ENCODE measurements at regions not wholly inside any gene's neighbourhood (a gene's known extent, or its start where the extent isn't known, plus 50 kb on each side); places are given as distances from the start of the nearest gene placed in this dataset.

DNA sequence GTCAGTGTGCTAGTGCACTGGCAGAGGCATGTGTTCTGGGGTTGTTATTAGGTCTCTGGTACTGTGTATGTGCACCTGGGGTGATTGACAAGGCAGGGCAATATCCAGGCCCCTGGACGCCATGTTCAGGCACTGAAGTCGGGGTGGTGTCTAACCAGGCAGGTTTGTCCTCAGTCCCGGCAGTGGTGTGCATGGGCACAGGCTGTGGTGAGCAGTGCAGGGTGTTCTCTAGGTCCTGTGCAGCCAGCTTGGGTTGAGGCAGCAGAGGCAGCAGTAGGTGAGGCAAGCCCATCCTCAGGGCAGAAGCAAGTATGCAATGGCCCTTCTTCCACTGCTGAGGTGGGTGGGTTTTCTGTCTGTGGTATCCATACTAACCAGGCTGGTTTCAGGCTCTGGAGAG, 252.3 kb upstream of the LRRC7 start:
- Mint-ChIP-seq H3K27me3 (peaks cover 0 to 17% (median 0%) of the 10 kb centered on the region in 3 donors), H3K36me3 (no peaks in the 10 kb centered on the region), H3K4me3 (no peak overlapping the region), H3K27ac (no peak overlapping the region), H3K4me1 (no peaks in the 10 kb centered on the region), H3K9me3 (peaks cover 0 to 18% (median 9%) of the 10 kb centered on the region in 7 donors)
- no peak for DNase-seq
- no peak for ATAC-seq (ENCODE audit: low read depth in 2 of 2)

- ATAC-seq (ENCODE audit: low read depth in 2 of 2) (no peak), DNase-seq (no peak)
- H3K4me3 Mint-ChIP-seq, result peak overlapping the region in 1 of 8 donors; percentile 22
- no peaks in the 10 kb centered on the region for H3K4me1 Mint-ChIP-seq
- no peak overlapping the region for H3K27ac Mint-ChIP-seq
- no peaks in the 10 kb centered on the region for H3K36me3 Mint-ChIP-seq
- H3K9me3 Mint-ChIP-seq, result peaks cover 0 to 18% (median 10%) of the 10 kb centered on the region in 7 donors
- H3K27me3 Mint-ChIP-seq, result peaks cover 0 to 17% (median 0%) of the 10 kb centered on the region in 3 donors
Measured at GRCh38 chr1:69315823-69316222, 251.9 kb upstream of the LRRC7 start.

DNA sequence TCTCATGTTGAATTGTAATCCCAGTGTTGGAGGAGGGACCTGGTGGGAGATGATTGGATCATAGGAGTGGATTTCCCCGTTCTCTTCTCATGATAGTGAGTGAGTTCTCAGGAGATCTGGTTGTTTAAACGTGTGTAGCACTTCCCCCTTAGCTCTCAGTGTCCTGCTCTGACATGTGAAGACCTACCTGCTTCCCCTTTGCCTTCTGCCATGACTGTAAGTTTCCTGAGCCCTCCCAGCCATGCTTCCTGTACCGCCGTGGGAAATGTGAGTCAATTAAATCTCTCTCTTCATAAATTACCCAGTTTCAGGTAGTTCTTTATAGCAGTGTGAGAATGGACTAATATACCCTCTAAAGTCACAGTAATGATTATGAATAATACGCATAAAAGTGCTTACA, 248.4 kb upstream of the LRRC7 start:
- Mint-ChIP-seq H3K36me3 (no peaks in the 10 kb centered on the region), H3K27me3 (peaks cover 0 to 15% (median 0%) of the 10 kb centered on the region in 3 donors), H3K27ac (peak overlapping the region in 1 of 6 donors; percentile 35), H3K9me3 (peaks cover 0 to 8% (median 6%) of the 10 kb centered on the region in 7 donors), H3K4me1 (no peaks in the 10 kb centered on the region), H3K4me3 (no peak overlapping the region)
- no peak for ATAC-seq (ENCODE audit: low read depth in 2 of 2)
- no peak for DNase-seq

DNA sequence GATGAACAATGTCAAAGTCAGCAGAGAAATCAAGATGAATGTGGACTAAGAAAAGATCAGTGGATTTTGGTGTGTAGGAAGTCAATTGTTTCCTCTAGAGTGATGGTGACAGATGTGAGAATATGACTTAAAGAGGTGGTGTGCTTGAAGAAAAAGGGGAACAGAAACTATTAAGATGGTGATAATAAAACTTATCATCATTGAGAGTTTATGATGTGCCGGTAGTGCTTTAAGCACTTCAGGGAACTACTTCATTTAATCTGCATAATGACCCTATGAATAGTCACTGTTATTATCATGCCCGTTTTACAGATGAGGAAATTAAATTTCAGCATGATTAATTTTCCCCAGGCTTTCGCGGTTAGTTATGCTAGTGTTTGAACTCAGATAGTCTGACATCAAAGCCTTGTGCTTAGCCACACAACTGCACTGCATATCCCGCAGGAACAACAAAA, 246.9 kb upstream of the LRRC7 start:
- Mint-ChIP-seq H3K27me3 (peaks cover 0 to 11% (median 0%) of the 10 kb centered on the region in 3 donors), H3K4me1 (no peaks in the 10 kb centered on the region), H3K36me3 (no peaks in the 10 kb centered on the region), H3K4me3 (no peak overlapping the region), H3K27ac (no peak overlapping the region), H3K9me3 (peaks cover 0 to 7% (median 3%) of the 10 kb centered on the region in 7 donors)
- DNase-seq (no peak), ATAC-seq (ENCODE audit: low read depth in 2 of 2) (peak; percentile 23 to 45)

GRCh38 chr1:69321311-69321710, 246.4 kb upstream of the LRRC7 start:
- H3K36me3 Mint-ChIP-seq, result no peaks in the 10 kb centered on the region
- H3K4me1 Mint-ChIP-seq, result no peaks in the 10 kb centered on the region
- peaks cover 0 to 7% (median 3%) of the 10 kb centered on the region in 7 donors for H3K9me3 Mint-ChIP-seq

GRCh38 chr1:69328186-69328585, 239.5 kb upstream of the LRRC7 start:
- peaks cover 3 to 17% (median 11%) of the 10 kb centered on the region in 7 donors for H3K9me3 Mint-ChIP-seq
- ATAC-seq (ENCODE audit: low read depth in 2 of 2) (no peak), DNase-seq (no peak)
- no peak overlapping the region for H3K27ac Mint-ChIP-seq
- H3K4me3 Mint-ChIP-seq, result no peak overlapping the region
- peaks cover 0 to 5% (median 0%) of the 10 kb centered on the region in 3 donors for H3K27me3 Mint-ChIP-seq
- H3K36me3 Mint-ChIP-seq, result peaks cover 0 to 6% of the 10 kb centered on the region in 2 donors
- no peaks in the 10 kb centered on the region for H3K4me1 Mint-ChIP-seq

More at GRCh38 chr1:69321311-69321710, 246.4 kb upstream of the LRRC7 start:
- no peak for DNase-seq
- peaks cover 0 to 7% (median 0%) of the 10 kb centered on the region in 3 donors for H3K27me3 Mint-ChIP-seq
- H3K27ac Mint-ChIP-seq, result no peak overlapping the region
- no peak overlapping the region for H3K4me3 Mint-ChIP-seq
- no peak for ATAC-seq (ENCODE audit: low read depth in 2 of 2)

- Mint-ChIP-seq H3K9me3 (peaks cover 0 to 4% (median 0%) of the 10 kb centered on the region in 7 donors), H3K27me3 (no peaks in the 10 kb centered on the region), H3K36me3 (no peaks in the 10 kb centered on the region)
Measured at GRCh38 chr1:69363236-69363635, 204.5 kb upstream of the LRRC7 start.

GRCh38 chr1:69373520-69373919, 194.2 kb upstream of the LRRC7 start:
- Mint-ChIP-seq H3K36me3 (no peaks in the 10 kb centered on the region), H3K27me3 (no peaks in the 10 kb centered on the region), H3K4me1 (no peaks in the 10 kb centered on the region), H3K9me3 (peaks cover 0 to 9% (median 3%) of the 10 kb centered on the region in 7 donors), H3K4me3 (no peak overlapping the region), H3K27ac (no peak overlapping the region)
- DNase-seq, result no peak
- no peak for ATAC-seq (ENCODE audit: low read depth in 2 of 2)

More at GRCh38 chr1:69363236-69363635, 204.5 kb upstream of the LRRC7 start:
- Mint-ChIP-seq H3K4me1 (no peaks in the 10 kb centered on the region), H3K27ac (peak overlapping the region in 1 of 6 donors; percentile 46), H3K4me3 (no peak overlapping the region)
- ATAC-seq (ENCODE audit: low read depth in 2 of 2) (no peak), DNase-seq (no peak)

- ATAC-seq (ENCODE audit: low read depth in 2 of 2) (no peak), DNase-seq (no peak)
- Mint-ChIP-seq H3K9me3 (peaks cover 0 to 7% (median 1%) of the 10 kb centered on the region in 7 donors), H3K4me1 (no peaks in the 10 kb centered on the region), H3K4me3 (no peak overlapping the region), H3K36me3 (no peaks in the 10 kb centered on the region), H3K27me3 (no peaks in the 10 kb centered on the region), H3K27ac (no peak overlapping the region)
Measured at GRCh38 chr1:69376408-69376807, 191.3 kb upstream of the LRRC7 start.

DNA sequence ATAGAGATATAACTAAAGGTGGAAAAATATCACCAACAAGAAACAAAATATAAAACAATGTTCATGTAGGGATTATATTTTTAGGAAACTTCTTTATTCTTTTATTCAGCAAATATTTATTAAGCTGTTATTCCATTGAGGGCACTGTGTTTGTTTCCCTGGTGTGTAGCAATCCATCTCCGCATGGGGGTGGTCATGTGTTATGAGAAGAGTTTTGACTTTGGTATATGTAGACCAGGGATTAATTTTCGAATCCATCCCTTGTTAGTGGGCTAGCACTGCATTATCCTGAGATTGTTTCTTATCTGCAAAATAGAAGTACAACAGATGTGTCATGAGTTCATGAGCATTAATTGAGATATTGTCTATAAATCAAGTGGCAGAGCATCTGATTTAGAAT, 190.2 kb upstream of the LRRC7 start:
- Mint-ChIP-seq H3K9me3 (peaks cover 0 to 12% (median 6%) of the 10 kb centered on the region in 7 donors), H3K27me3 (no peaks in the 10 kb centered on the region), H3K27ac (no peak overlapping the region), H3K4me1 (no peaks in the 10 kb centered on the region), H3K36me3 (no peaks in the 10 kb centered on the region), H3K4me3 (no peak overlapping the region)
- ATAC-seq (ENCODE audit: low read depth in 2 of 2), result no peak
- DNase-seq, result no peak

- no peak overlapping the region for H3K4me3 Mint-ChIP-seq
- DNase-seq (no peak), ATAC-seq (ENCODE audit: low read depth in 2 of 2) (no peak)
- no peak overlapping the region for H3K27ac Mint-ChIP-seq
- H3K27me3 Mint-ChIP-seq, result no peaks in the 10 kb centered on the region
- no peaks in the 10 kb centered on the region for H3K36me3 Mint-ChIP-seq
- H3K4me1 Mint-ChIP-seq, result no peaks in the 10 kb centered on the region
- H3K9me3 Mint-ChIP-seq, result peaks cover 0 to 23% (median 8%) of the 10 kb centered on the region in 7 donors
Measured at GRCh38 chr1:69388044-69388443, 179.7 kb upstream of the LRRC7 start.

DNA sequence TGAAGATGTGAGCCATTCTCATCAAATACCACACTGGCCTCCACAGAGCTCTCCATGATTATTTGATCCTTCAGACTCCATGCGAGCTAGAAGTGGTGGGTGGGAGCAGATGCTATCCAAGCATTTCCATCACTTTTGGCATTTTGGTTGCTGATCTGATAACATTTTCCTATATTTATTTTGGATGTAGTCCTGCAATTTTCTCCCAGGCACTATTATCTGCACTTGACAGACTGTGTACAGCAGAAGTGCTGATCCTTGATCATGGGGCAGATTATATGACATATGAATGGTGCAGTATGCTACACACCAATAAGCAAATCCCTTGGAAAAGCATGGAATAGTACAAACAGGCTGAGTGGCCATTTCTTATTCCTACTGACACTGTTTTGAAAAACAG, 167.6 kb upstream of the LRRC7 start:
- no peaks in the 10 kb centered on the region for H3K36me3 Mint-ChIP-seq
- H3K4me1 Mint-ChIP-seq, result no peaks in the 10 kb centered on the region
- no peak overlapping the region for H3K27ac Mint-ChIP-seq
- H3K4me3 Mint-ChIP-seq, result no peak overlapping the region
- no peaks in the 10 kb centered on the region for H3K27me3 Mint-ChIP-seq
- no peak for ATAC-seq (ENCODE audit: low read depth in 2 of 2)
- H3K9me3 Mint-ChIP-seq, result peaks cover 0 to 10% (median 3%) of the 10 kb centered on the region in 7 donors
- DNase-seq, result no peak

- Mint-ChIP-seq H3K27ac (no peak overlapping the region), H3K9me3 (peaks cover 0 to 10% (median 0%) of the 10 kb centered on the region in 7 donors), H3K4me3 (no peak overlapping the region), H3K4me1 (no peaks in the 10 kb centered on the region), H3K36me3 (no peaks in the 10 kb centered on the region), H3K27me3 (no peaks in the 10 kb centered on the region)
- DNase-seq, result no peak
- no peak for ATAC-seq (ENCODE audit: low read depth in 2 of 2)
Measured at GRCh38 chr1:69401879-69402278, 165.8 kb upstream of the LRRC7 start.

DNA sequence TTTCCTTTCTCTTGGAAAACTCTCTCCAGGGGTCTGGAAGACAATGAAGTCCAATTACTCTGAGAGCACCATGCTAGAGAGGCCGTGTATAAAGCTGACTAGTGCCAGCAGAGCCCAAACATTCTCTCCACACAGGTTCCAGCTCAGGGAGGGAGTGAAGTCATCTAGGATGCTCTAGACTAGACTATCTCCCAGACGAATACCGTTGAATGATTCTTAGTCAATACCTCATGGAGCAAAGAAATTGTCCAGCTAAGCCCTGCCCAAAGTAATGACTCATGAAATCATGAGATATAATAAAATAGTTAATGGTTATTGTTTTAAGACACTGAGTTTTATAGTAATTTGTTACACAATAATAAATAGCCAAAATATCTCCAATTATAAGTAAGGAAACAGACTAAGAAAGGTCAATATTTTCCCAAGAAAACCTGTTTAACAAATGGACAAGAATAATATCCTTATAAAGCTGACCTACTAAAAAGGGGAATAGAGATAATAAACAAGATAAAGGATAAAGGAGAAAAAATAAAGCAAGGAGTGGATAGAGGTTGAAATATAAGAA, 163.9 kb upstream of the LRRC7 start:
- no peak overlapping the region for H3K27ac Mint-ChIP-seq
- no peaks in the 10 kb centered on the region for H3K4me1 Mint-ChIP-seq
- ATAC-seq (ENCODE audit: low read depth in 2 of 2) (no peak), DNase-seq (no peak)
- H3K4me3 Mint-ChIP-seq, result no peak overlapping the region
- no peaks in the 10 kb centered on the region for H3K27me3 Mint-ChIP-seq
- H3K9me3 Mint-ChIP-seq, result peaks cover 0 to 11% (median 7%) of the 10 kb centered on the region in 7 donors
- no peaks in the 10 kb centered on the region for H3K36me3 Mint-ChIP-seq

All from naive B cell (primary cell).